DND-41 (cell line): ENCODE measurements at regions not wholly inside any gene's neighbourhood (a gene's known extent, or its start where the extent isn't known, plus 50 kb on each side); places are given as distances from the start of the nearest gene placed in this dataset.
A peak's percentile ranks its signal among the peaks of the same experiment; 100 is the strongest.

Experiments
- ATAC-seq: fragments of 200-7000 bp; cut with Tn5 transposase; 3 replicates; pipeline ENCODE4 v1.9.1; 2021; ENCODE audit warnings: low read depth; ENCODE audit not compliant: insufficient read depth
- DNase-seq: peaks from one replicate; pipeline ENCODE4 v3.0.0-alpha.2; 2020
- H2AFZ ChIP-seq: 2 replicates; pipeline ENCODE4 v1.6.0; 2012; ENCODE audit warnings: low read depth, low read length
- H3K27ac ChIP-seq: 2 replicates; pipeline ENCODE4 v1.5.1; 2012; ENCODE audit warnings: low read length, inconsistent platforms
- H3K27me3 ChIP-seq: fragments of 200-600 bp; sonication (generic); 2 replicates; pipeline ENCODE4 v1.6.0; 2012; ENCODE audit warnings: low read length, mild to moderate bottlenecking, inconsistent platforms; ENCODE audit not compliant: insufficient read depth, poor library complexity
- H3K36me3 ChIP-seq: 2 replicates; pipeline ENCODE4 v1.5.1; 2012; ENCODE audit warnings: low read length, inconsistent platforms; ENCODE audit not compliant: insufficient read depth
- H3K4me1 ChIP-seq: 2 replicates; pipeline ENCODE4 v1.5.1; 2012; ENCODE audit warnings: mild to moderate bottlenecking, low read length; ENCODE audit not compliant: insufficient read depth
- H3K4me2 ChIP-seq: 2 replicates; pipeline ENCODE4 v1.6.0; 2012; ENCODE audit warnings: mild to moderate bottlenecking, moderate library complexity, low read length, inconsistent platforms; ENCODE audit not compliant: insufficient read depth
- H3K4me3 ChIP-seq, 2 experiments: fragments of 200-600 bp in 1 of 2; shearing (Covaris generic) in 1 of 2; 2 replicates each; pipeline ENCODE4 v1.5.1; 2012 to 2016; ENCODE audit warnings: inconsistent platforms in 2 of 2, low read length in 2 of 2, mild to moderate bottlenecking in 2 of 2, low read depth in 1 of 2, moderate library complexity in 1 of 2
- H3K79me2 ChIP-seq: 2 replicates; pipeline ENCODE4 v1.6.0; 2012; ENCODE audit warnings: low read length, inconsistent platforms; ENCODE audit not compliant: insufficient read depth
- H3K9ac ChIP-seq: 2 replicates; pipeline ENCODE4 v1.6.0; 2012; ENCODE audit warnings: low read depth, mild to moderate bottlenecking, inconsistent platforms, low read length, moderate library complexity
- H3K9me3 ChIP-seq: 2 replicates; pipeline ENCODE4 v1.5.1; 2012; ENCODE audit warnings: low read length, moderate library complexity, mild to moderate bottlenecking, inconsistent platforms; ENCODE audit not compliant: insufficient read depth, severe bottlenecking
- H4K20me1 ChIP-seq: 2 replicates; pipeline ENCODE4 v1.6.0; 2012; ENCODE audit warnings: low read length; ENCODE audit not compliant: insufficient read depth
- EZH2 ChIP-seq: IDR thresholded peaks from 3 replicates; pipeline ENCODE4 v1.6.1; 2012; ENCODE audit warnings: borderline replicate concordance, low read depth, mild to moderate bottlenecking, moderate library complexity, low read length, inconsistent platforms; ENCODE audit not compliant: severe bottlenecking
- TF ChIP-seq, protein P1 (sequence below): IDR thresholded peaks from 2 replicates; pipeline ENCODE4 v1.5.1; 2012; ENCODE audit warnings: borderline replicate concordance, low read length, moderate library complexity, mild to moderate bottlenecking; ENCODE audit not compliant: poor library complexity, severe bottlenecking; ENCODE audit errors: extremely low read depth

DNA sequence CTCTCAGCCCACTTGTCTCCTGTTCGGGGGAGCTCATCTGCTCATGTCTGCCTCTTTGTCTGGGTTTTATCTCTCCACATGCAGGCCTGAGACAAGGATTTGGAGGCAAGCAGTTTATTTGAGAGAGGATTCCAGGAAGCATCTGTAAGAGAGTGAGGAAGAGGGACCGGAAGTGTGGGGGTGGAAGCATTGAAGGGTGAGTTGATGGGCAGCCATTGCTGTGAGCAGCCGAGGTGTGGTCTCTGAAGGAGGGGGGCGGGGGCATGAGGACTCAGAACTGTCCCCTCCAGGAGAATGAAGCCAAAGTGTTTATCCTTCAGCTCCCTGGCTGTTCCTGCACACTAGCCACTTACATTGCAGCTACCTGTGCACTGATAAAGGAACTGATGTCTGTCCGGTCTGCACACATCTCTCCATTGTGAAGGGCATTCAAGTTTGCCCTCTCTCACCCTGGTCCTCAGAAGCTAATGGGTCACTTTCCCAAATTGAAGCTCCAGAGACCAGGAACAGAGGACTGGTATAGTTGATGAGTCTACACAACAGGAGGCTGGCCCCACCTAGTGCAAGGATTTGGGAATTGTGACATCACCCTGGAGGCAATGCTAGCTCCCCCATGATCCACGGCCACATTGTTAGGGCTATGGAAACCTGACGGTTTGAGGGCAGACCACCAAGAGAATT is 100.5 kb upstream of the FOXA2 start:
- Histone ChIP-seq H3K27me3 (peaks cover 18% of the 10 kb centered on the region), H3K4me2 (no peak overlapping the region), H3K36me3 (no peaks in the 10 kb centered on the region), H3K4me3 (no peak overlapping the region), H3K4me1 (no peaks in the 10 kb centered on the region), H3K9ac (no peak overlapping the region), H3K9me3 (no peaks in the 10 kb centered on the region), H2AFZ (no peak overlapping the region), H3K79me2 (no peaks in the 10 kb centered on the region), H3K27ac (no peak overlapping the region), H4K20me1 (no peaks in the 10 kb centered on the region)
- DNase-seq (no peak), ATAC-seq (no peak)
- TF ChIP-seq EZH2: no peak
- TF ChIP-seq, protein P1, sequence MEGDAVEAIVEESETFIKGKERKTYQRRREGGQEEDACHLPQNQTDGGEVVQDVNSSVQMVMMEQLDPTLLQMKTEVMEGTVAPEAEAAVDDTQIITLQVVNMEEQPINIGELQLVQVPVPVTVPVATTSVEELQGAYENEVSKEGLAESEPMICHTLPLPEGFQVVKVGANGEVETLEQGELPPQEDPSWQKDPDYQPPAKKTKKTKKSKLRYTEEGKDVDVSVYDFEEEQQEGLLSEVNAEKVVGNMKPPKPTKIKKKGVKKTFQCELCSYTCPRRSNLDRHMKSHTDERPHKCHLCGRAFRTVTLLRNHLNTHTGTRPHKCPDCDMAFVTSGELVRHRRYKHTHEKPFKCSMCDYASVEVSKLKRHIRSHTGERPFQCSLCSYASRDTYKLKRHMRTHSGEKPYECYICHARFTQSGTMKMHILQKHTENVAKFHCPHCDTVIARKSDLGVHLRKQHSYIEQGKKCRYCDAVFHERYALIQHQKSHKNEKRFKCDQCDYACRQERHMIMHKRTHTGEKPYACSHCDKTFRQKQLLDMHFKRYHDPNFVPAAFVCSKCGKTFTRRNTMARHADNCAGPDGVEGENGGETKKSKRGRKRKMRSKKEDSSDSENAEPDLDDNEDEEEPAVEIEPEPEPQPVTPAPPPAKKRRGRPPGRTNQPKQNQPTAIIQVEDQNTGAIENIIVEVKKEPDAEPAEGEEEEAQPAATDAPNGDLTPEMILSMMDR: peak; percentile 18

DNA sequence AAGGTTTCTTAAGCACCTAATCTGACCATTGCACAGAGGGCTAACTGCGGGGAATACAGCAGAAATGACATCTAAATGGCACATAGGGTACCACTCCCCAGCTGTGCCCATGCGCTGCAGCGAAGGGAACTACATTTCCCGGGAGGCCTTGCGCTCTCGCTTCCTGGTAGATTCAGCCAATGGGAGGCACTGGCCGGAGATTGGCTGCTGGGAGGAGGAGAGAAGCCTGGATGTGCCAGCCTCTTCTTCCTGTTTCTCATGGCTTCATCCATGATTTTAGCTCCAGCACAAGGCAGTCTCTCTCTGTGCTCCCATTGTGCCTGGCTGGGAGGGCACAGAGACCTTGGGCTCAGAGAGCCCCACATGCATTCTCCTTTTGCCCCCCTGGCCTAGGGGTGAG is 101.7 kb upstream of the FOXA2 start:
- no peak for DNase-seq
- no peaks in the 10 kb centered on the region for H3K9me3 ChIP-seq
- H3K27me3 ChIP-seq: peaks cover 18% of the 10 kb centered on the region
- no peaks in the 10 kb centered on the region for H3K4me1 ChIP-seq
- H3K27ac ChIP-seq: no peak overlapping the region
- ATAC-seq: peak; percentile 52; the same call in 1 of the 3 replicates
- no peak for TF ChIP-seq EZH2
- TF ChIP-seq, protein P1: no peak
- H3K4me3 ChIP-seq: no peak overlapping the region
- H4K20me1 ChIP-seq: no peaks in the 10 kb centered on the region
- H3K36me3 ChIP-seq: no peaks in the 10 kb centered on the region
- no peak overlapping the region for H3K9ac ChIP-seq
- no peaks in the 10 kb centered on the region for H3K79me2 ChIP-seq
- no peak overlapping the region for H3K4me2 ChIP-seq
- H2AFZ ChIP-seq: no peak overlapping the region

DNA sequence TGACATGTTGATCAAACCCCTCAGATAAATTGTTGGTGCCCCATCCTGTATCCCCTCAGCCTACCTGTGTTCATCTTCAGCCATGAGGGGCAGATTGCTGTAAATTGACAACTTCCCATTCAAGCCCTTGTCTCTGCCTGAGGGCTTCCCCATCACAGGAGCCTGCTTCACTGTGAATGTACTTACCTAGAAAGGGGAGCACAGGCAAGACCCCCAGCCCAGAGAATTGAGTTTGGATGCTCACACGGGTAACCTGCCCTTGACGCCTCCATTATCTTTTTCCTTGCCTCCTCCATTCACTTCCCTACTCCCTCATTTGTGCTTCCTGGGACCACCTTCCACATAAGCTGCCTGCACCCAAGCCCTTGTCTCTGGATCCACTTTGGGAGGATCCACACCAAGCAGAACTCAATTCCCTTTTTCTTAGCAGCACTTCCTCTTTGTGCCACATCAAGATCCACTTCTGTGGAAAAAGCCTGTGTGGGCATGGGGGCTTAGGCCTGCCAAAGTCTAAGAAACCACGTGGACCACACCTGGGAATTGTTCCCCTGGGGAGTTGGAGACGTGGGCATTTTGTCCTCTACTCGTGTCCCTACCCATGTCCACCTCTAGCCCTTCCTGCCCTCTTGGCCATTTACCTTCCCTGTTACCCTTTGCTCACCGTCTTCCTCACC is 103.4 kb upstream of the FOXA2 start:
- ATAC-seq (no peak), DNase-seq (no peak)
- Histone ChIP-seq H2AFZ (no peak overlapping the region), H4K20me1 (no peaks in the 10 kb centered on the region), H3K4me3 (no peak overlapping the region), H3K79me2 (no peaks in the 10 kb centered on the region), H3K27ac (no peak overlapping the region), H3K4me1 (peaks cover 9% of the 10 kb centered on the region), H3K27me3 (peaks cover 7% of the 10 kb centered on the region), H3K9ac (no peak overlapping the region), H3K36me3 (no peaks in the 10 kb centered on the region), H3K4me2 (no peak overlapping the region), H3K9me3 (no peaks in the 10 kb centered on the region)
- TF ChIP-seq, protein P1: no peak
- TF ChIP-seq EZH2: no peak
